ENCODE measurements at regions not wholly inside any gene's neighbourhood (a gene's known extent, or its start where the extent isn't known, plus 50 kb on each side); places are given as distances from the start of the nearest gene placed in this dataset.

DNA sequence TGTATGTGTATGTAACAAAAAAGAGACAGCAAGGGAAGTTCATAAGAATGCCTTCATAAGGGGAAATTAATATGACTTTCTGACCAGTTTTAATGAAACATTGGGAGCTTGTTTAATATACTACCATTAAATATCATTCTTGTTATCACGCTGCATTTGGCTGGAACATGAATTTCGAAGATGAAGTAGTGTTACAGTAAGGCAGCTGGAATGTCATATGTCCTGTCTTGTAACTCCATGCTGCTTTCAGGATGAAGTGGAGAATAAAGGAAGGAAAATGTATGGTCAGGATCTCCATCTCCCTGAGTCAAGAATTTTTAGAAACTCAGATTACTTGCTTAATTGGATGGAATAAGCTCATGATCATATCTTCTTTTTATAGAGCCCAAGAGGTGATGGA lies 61.5 kb upstream of the DMAC1 start:
- TF ChIP-seq, protein P1, sequence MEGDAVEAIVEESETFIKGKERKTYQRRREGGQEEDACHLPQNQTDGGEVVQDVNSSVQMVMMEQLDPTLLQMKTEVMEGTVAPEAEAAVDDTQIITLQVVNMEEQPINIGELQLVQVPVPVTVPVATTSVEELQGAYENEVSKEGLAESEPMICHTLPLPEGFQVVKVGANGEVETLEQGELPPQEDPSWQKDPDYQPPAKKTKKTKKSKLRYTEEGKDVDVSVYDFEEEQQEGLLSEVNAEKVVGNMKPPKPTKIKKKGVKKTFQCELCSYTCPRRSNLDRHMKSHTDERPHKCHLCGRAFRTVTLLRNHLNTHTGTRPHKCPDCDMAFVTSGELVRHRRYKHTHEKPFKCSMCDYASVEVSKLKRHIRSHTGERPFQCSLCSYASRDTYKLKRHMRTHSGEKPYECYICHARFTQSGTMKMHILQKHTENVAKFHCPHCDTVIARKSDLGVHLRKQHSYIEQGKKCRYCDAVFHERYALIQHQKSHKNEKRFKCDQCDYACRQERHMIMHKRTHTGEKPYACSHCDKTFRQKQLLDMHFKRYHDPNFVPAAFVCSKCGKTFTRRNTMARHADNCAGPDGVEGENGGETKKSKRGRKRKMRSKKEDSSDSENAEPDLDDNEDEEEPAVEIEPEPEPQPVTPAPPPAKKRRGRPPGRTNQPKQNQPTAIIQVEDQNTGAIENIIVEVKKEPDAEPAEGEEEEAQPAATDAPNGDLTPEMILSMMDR (IDR thresholded peaks at IDR 0.05), result no peak
- no peak for TF ChIP-seq POLR2AphosphoS5 (IDR thresholded peaks at IDR 0.05)
- TF ChIP-seq POLR2A (IDR thresholded peaks at IDR 0.05), result no peak

All from gastroesophageal sphincter (tissue), 3 donors.